OCI-LY1 (cell line): ENCODE measurements at regions not wholly inside any gene's neighbourhood (a gene's known extent, or its start where the extent isn't known, plus 50 kb on each side); places are given as distances from the start of the nearest gene placed in this dataset.

ENCODE experiments used
- H2AFZ ChIP-seq: fragments of 200-600 bp; sonication (generic), shearing (Covaris generic); 2 replicates; pipeline ENCODE4 v1.6.0; 2014; ENCODE audit warnings: antibody characterized with exemption, mild to moderate bottlenecking, low read length
- H3F3A ChIP-seq: fragments of 200-600 bp; sonication (generic), shearing (Covaris generic); 2 replicates; pipeline ENCODE4 v1.6.0; 2014; ENCODE audit warnings: mild to moderate bottlenecking, antibody characterized with exemption, low read length, moderate library complexity; ENCODE audit not compliant: insufficient read depth
- H3K27ac ChIP-seq: fragments of 200-600 bp; sonication (generic); 2 replicates; pipeline ENCODE4 v1.5.1; 2014; ENCODE audit warnings: low read length, mixed run types, mild to moderate bottlenecking, low read depth; ENCODE audit not compliant: poor library complexity, severe bottlenecking
- H3K27me3 ChIP-seq: fragments of 200-600 bp; sonication (generic); 2 replicates; pipeline ENCODE4 v1.6.0; 2014; ENCODE audit warnings: antibody characterized with exemption, mild to moderate bottlenecking, low read length, moderate library complexity; ENCODE audit not compliant: insufficient read depth
- H3K36me3 ChIP-seq: fragments of 200-600 bp; sonication (generic); 2 replicates; pipeline ENCODE4 v1.6.1; 2014; ENCODE audit warnings: mild to moderate bottlenecking, antibody characterized with exemption, low read length, moderate library complexity, mixed read lengths; ENCODE audit not compliant: insufficient read depth
- H3K4me1 ChIP-seq: fragments of 200-600 bp; sonication (generic); 2 replicates; pipeline ENCODE4 v1.5.1; 2014; ENCODE audit warnings: mild to moderate bottlenecking, low read length, moderate library complexity; ENCODE audit not compliant: insufficient read depth, severe bottlenecking
- H3K4me2 ChIP-seq: fragments of 200-600 bp; sonication (generic), shearing (Covaris generic); 2 replicates; pipeline ENCODE4 v1.6.1; 2014; ENCODE audit warnings: low read length
- H3K4me3 ChIP-seq: fragments of 200-600 bp; sonication (generic); 2 replicates; pipeline ENCODE4 v1.5.1; 2014; ENCODE audit warnings: low read length, low read depth, mild to moderate bottlenecking, mixed read lengths; ENCODE audit not compliant: poor library complexity, severe bottlenecking
- H3K79me2 ChIP-seq: fragments of 200-600 bp; shearing (Covaris generic); 2 replicates; pipeline ENCODE4 v1.6.1; 2016; ENCODE audit warnings: mixed run types, low read length, mixed read lengths; ENCODE audit not compliant: insufficient read depth
- H3K9ac ChIP-seq: fragments of 200-600 bp; sonication (generic), shearing (Covaris generic); 2 replicates; pipeline ENCODE4 v1.6.1; 2014; ENCODE audit warnings: mild to moderate bottlenecking, low read length, mixed read lengths
- H3K9me2 ChIP-seq: fragments of 200-600 bp; sonication (generic), shearing (Covaris generic); 2 replicates; pipeline ENCODE4 v1.6.1; 2014; ENCODE audit warnings: low read depth, mild to moderate bottlenecking, low read length, mixed read lengths
- H3K9me3 ChIP-seq: fragments of 200-600 bp; shearing (Covaris generic); 2 replicates; pipeline ENCODE4 v1.6.1; 2014; ENCODE audit warnings: low read length, mixed read lengths
- H4K20me1 ChIP-seq: fragments of 200-600 bp; sonication (generic), shearing (Covaris generic); 2 replicates; pipeline ENCODE4 v1.6.0; 2016; ENCODE audit warnings: mild to moderate bottlenecking, low read length; ENCODE audit not compliant: insufficient read depth
- EZH2 ChIP-seq: fragments of 200-600 bp; sonication (generic), shearing (Covaris generic); IDR thresholded peaks from 2 replicates; pipeline ENCODE4 v1.8.0; 2017; ENCODE audit warnings: borderline replicate concordance, mixed run types, mild to moderate bottlenecking, antibody characterized with exemption, low read length, moderate library complexity, mixed read lengths
- TF ChIP-seq, protein P1 (sequence below): fragments of 200-600 bp; sonication (generic), shearing (Covaris generic); IDR thresholded peaks from 2 replicates; pipeline ENCODE4 v1.5.1; 2017; ENCODE audit warnings: mild to moderate bottlenecking, antibody characterized with exemption, low read length, moderate library complexity, mixed read lengths

DNA sequence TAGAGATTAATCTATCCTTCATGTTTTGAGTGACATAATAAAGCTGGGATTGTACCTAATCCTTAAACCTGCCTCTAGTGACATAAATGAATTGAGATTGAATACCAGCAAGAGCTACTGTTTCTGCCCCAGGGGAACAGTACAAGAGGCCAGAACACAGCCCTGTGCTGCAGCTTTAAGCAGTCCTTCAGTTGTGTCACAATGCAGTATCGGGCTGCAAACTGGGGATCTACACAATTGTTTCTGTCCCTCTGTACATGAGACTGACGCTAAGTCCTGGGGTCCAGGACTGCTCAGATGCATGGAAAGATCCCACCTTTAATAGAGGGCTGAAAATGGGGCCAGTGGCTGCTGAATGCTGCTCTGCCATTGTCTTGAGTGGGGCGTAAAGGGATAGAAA lies 87.5 kb downstream of the MINAR1 start:
- Histone ChIP-seq H3K79me2 (no peaks in the 10 kb centered on the region), H3K27ac (no peak overlapping the region), H3K27me3 (no peaks in the 10 kb centered on the region), H3K9me2 (no peaks in the 10 kb centered on the region), H4K20me1 (no peaks in the 10 kb centered on the region), H3K36me3 (no peaks in the 10 kb centered on the region), H3K4me1 (no peaks in the 10 kb centered on the region), H3K4me2 (no peak overlapping the region), H3K9me3 (no peaks in the 10 kb centered on the region), H3K9ac (no peak overlapping the region), H2AFZ (no peak overlapping the region), H3K4me3 (no peak overlapping the region), H3F3A (no peaks in the 10 kb centered on the region)
- TF ChIP-seq, protein P1, sequence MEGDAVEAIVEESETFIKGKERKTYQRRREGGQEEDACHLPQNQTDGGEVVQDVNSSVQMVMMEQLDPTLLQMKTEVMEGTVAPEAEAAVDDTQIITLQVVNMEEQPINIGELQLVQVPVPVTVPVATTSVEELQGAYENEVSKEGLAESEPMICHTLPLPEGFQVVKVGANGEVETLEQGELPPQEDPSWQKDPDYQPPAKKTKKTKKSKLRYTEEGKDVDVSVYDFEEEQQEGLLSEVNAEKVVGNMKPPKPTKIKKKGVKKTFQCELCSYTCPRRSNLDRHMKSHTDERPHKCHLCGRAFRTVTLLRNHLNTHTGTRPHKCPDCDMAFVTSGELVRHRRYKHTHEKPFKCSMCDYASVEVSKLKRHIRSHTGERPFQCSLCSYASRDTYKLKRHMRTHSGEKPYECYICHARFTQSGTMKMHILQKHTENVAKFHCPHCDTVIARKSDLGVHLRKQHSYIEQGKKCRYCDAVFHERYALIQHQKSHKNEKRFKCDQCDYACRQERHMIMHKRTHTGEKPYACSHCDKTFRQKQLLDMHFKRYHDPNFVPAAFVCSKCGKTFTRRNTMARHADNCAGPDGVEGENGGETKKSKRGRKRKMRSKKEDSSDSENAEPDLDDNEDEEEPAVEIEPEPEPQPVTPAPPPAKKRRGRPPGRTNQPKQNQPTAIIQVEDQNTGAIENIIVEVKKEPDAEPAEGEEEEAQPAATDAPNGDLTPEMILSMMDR, result no peak
- TF ChIP-seq EZH2, result no peak

DNA sequence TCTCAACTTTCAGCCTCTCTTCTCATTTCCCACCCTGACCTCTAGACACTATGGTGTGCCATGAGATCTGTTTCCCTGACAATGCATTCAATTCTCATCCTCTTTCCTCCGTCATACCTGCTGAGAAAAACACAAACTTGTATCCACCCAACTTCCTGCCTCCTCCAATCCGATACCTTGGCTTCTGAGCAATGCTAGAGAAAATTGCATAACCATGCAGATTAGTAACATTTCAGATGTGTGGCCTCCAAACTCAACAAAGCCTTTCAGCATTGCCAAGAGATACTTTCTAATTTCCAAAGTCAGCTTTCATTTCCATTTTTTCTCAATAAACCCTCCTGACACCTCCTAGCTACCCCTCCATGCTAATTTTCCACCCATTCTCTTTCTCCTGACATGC lies 88.5 kb downstream of the MINAR1 start:
- no peaks in the 10 kb centered on the region for H3K9me2 ChIP-seq
- no peaks in the 10 kb centered on the region for H3K36me3 ChIP-seq
- no peak overlapping the region for H3K4me3 ChIP-seq
- H3K9ac ChIP-seq, result no peak overlapping the region
- H3K27ac ChIP-seq, result no peak overlapping the region
- no peaks in the 10 kb centered on the region for H3K9me3 ChIP-seq
- no peaks in the 10 kb centered on the region for H3K27me3 ChIP-seq
- no peaks in the 10 kb centered on the region for H3K4me1 ChIP-seq
- no peaks in the 10 kb centered on the region for H4K20me1 ChIP-seq
- H2AFZ ChIP-seq, result no peak overlapping the region
- no peak overlapping the region for H3K4me2 ChIP-seq
- H3K79me2 ChIP-seq, result no peaks in the 10 kb centered on the region
- H3F3A ChIP-seq, result no peaks in the 10 kb centered on the region
- TF ChIP-seq, protein P1, result no peak

DNA sequence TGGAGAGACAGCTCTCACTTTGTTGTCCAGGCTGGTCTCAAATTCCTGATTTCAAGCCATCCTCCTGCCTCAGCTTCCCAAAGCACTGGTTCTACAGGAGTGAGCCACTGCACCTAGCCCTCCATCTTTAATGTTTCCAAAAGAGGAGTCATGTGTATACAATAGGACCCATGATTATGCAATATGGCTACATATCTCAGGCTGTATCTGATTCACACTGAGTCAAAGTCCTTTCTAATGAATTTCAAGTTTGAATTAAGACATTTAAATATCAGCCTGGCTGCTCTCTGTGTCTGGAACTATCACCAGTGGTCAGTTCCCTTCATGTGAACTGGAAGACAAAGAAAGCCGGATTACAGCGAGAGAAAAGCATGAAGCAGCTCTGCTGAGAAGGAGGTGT lies 90.5 kb downstream of the MINAR1 start:
- no peak for TF ChIP-seq EZH2
- TF ChIP-seq, protein P1, result no peak
- Histone ChIP-seq H3K4me1 (no peaks in the 10 kb centered on the region), H3K36me3 (no peaks in the 10 kb centered on the region), H3K9ac (no peak overlapping the region), H3K79me2 (no peaks in the 10 kb centered on the region), H3K4me2 (no peak overlapping the region), H3F3A (no peaks in the 10 kb centered on the region), H3K27ac (no peak overlapping the region), H2AFZ (no peak overlapping the region), H3K9me2 (no peaks in the 10 kb centered on the region), H3K27me3 (no peaks in the 10 kb centered on the region), H3K9me3 (no peaks in the 10 kb centered on the region), H4K20me1 (no peaks in the 10 kb centered on the region), H3K4me3 (no peak overlapping the region)
